Astrocyte (in vitro differentiated cells and primary cell): ENCODE measurements at regions not wholly inside any gene's neighbourhood (a gene's known extent, or its start where the extent isn't known, plus 50 kb on each side); places are given as distances from the start of the nearest gene placed in this dataset.

ENCODE experiments used
- CTCF ChIP-seq: IDR thresholded peaks from 2 replicates; pipeline ENCODE4 v1.5.1; 2011; ENCODE audit warnings: low read depth, mild to moderate bottlenecking, inconsistent platforms, low read length, moderate library complexity; ENCODE audit not compliant: insufficient read depth
- EZH2 ChIP-seq: IDR thresholded peaks from 2 replicates; pipeline ENCODE4 v1.6.1; 2012; ENCODE audit warnings: mild to moderate bottlenecking, low read length, inconsistent platforms; ENCODE audit not compliant: insufficient read depth

- TF ChIP-seq CTCF (no peak), EZH2 (no peak)
These were observed 1000.0 kb upstream of the TENM4 start for GRCh38 chr11:80440835-80441234.
